HepG2 (cell line): ENCODE measurements at regions not wholly inside any gene's neighbourhood (a gene's known extent, or its start where the extent isn't known, plus 50 kb on each side); places are given as distances from the start of the nearest gene placed in this dataset.

Source experiments
- ATAC-seq: fragments of 200-7000 bp; cut with Tn5 transposase; 3 replicates; pipeline ENCODE4 v1.9.1; 2020; ENCODE audit warnings: mild to moderate bottlenecking, moderate library complexity
- BruUV-seq: library from RNA; stranded (reverse); fragments of 400-500 nt; replicated peaks from 2 replicates; lab custom pipeline; 2021; lab: Mats Ljungman, UMichigan
- CTCF ChIA-PET: fragments of 300-600 bp; formaldehyde crosslinking; extraction: SDS; loops from one replicate; lab custom pipeline; 2021; ENCODE audit warnings: low total read pairs, inconsistent platforms, low intra/inter-chr PET ratio; lab: Yijun Ruan, JAX
- POLR2A ChIA-PET: fragments of 350-600 bp; sonication (Branson Sonifier 250); formaldehyde crosslinking; loops from one replicate; lab custom pipeline; 2020; ENCODE audit warnings: antibody characterized with exemption, inconsistent platforms; lab: Yijun Ruan, JAX
- DNase-seq: peaks from one replicate; pipeline ENCODE4 v3.0.0-alpha.2; 2015; ENCODE audit warnings: low spot score
- FAIRE-seq: peaks from 3 replicates; lab custom pipeline; 2011; peaks lifted over from hg19 to GRCh38; lab: Jason Lieb, UNC
- H2AFZ ChIP-seq: one replicate; pipeline ENCODE4 v1.6.1; 2011; ENCODE audit warnings: low read length, inconsistent platforms
- H3K27ac ChIP-seq: fragments of 300-600 bp; 3 replicates; pipeline ENCODE4 v1.8.0; 2011; ENCODE audit warnings: mixed run types, mild to moderate bottlenecking, mixed read lengths, low read length, inconsistent platforms; ENCODE audit not compliant: insufficient read depth; ENCODE audit errors: extremely low read length
- H3K27me3 ChIP-seq, 2 experiments: fragments of 200-600 bp in 1 of 2; 2 replicates in 1 of 2; 3 replicates in 1 of 2; pipeline versions ENCODE4 v1.6.0 to v1.8.0; 2011; ENCODE audit warnings: low read length in 2 of 2, mild to moderate bottlenecking in 2 of 2, moderate library complexity in 2 of 2, inconsistent platforms in 1 of 2; ENCODE audit not compliant: insufficient read depth in 2 of 2, control insufficient read depth in 1 of 2
- H3K36me3 ChIP-seq, 2 experiments: fragments of 200-600 bp in 1 of 2; replicated peaks in 1 of 2; 2 replicates in 1 of 2; 3 replicates in 1 of 2; pipeline versions ENCODE4 v1.5.1 to v1.8.0; 2011; ENCODE audit warnings: low read length in 2 of 2, inconsistent platforms in 1 of 2; ENCODE audit not compliant: insufficient read depth in 2 of 2, control insufficient read depth in 1 of 2
- H3K4me1 ChIP-seq: 2 replicates; pipeline ENCODE4 v1.5.1; 2012; ENCODE audit warnings: low read length, inconsistent platforms; ENCODE audit not compliant: insufficient read depth
- H3K4me2 ChIP-seq: 2 replicates; pipeline ENCODE4 v1.6.0; 2011; ENCODE audit warnings: low read depth, low read length, inconsistent platforms
- H3K4me3 ChIP-seq, 3 experiments: fragments of 200-600 bp in 1 of 3; sonication (generic), shearing (Covaris generic) in 1 of 3; replicated peaks in 1 of 3; 2 replicates each; pipeline ENCODE4 v1.5.1; 2011 to 2016; ENCODE audit warnings: low read length in 3 of 3, inconsistent platforms in 2 of 3, low read depth in 2 of 3, mild to moderate bottlenecking in 2 of 3, control low read depth in 1 of 3, mixed read lengths in 1 of 3; ENCODE audit not compliant: insufficient read depth in 1 of 3
- H3K79me2 ChIP-seq: one replicate; pipeline ENCODE4 v1.6.1; 2011; ENCODE audit warnings: low read length, inconsistent platforms; ENCODE audit not compliant: insufficient read depth
- H3K9ac ChIP-seq: 2 replicates; pipeline ENCODE4 v1.6.0; 2011; ENCODE audit warnings: mild to moderate bottlenecking, low read depth, low read length, inconsistent platforms; ENCODE audit not compliant: insufficient read depth
- H3K9me3 ChIP-seq: 2 replicates; pipeline ENCODE4 v1.5.1; 2012; ENCODE audit warnings: mild to moderate bottlenecking, low read length
- H4K20me1 ChIP-seq: 2 replicates; pipeline ENCODE4 v1.6.0; 2011; ENCODE audit warnings: inconsistent platforms, mild to moderate bottlenecking, low read length, moderate library complexity; ENCODE audit not compliant: insufficient read depth
- ATM ChIP-seq: fragments of 450-650 bp; IDR thresholded peaks from 2 replicates; pipeline ENCODE4 v1.7.1; 2017; ENCODE audit warnings: mild to moderate bottlenecking, borderline replicate concordance
- CREBL2 ChIP-seq: sonication (generic); formaldehyde crosslinking; IDR thresholded peaks from 2 replicates; pipeline ENCODE4 v1.8.1; 2023; ENCODE audit warnings: missing genetic modification reagents, mild to moderate bottlenecking, borderline replicate concordance
- KAT8 ChIP-seq: IDR thresholded peaks from 2 replicates; pipeline ENCODE4 v1.6.1; 2016; ENCODE audit warnings: missing genetic modification reagents, missing compliant biosample characterization
- MNT ChIP-seq: fragments of 450-650 bp; IDR thresholded peaks from 2 replicates; pipeline ENCODE4 v1.6.1; 2016
- RFX1 ChIP-seq: fragments of 450-650 bp; IDR thresholded peaks from 2 replicates; pipeline ENCODE4 v1.6.1; 2017
- ZBTB1 ChIP-seq: sonication (generic); formaldehyde crosslinking; IDR thresholded peaks from 2 replicates; pipeline ENCODE4 v1.4.0; 2020; ENCODE audit warnings: missing genetic modification reagents, borderline replicate concordance
- ZNF501 ChIP-seq: sonication (generic); formaldehyde crosslinking; IDR thresholded peaks from 2 replicates; pipeline ENCODE4 v1.5.1; 2020; ENCODE audit warnings: mild to moderate bottlenecking, moderate library complexity, missing genetic modification reagents
- in situ Hi-C: cut with HindIII; loops from 2 replicates; pipeline ENCODE4 v1.10.0; 2017; ENCODE audit warnings: low pct_unique_long_range_greater_than_20kb; ENCODE audit not compliant: extremely low pct_ligation_motif_present
- intact Hi-C: fragments of 100-400 bp; cut with micrococcal nuclease; formaldehyde crosslinking; loops from one replicate; pipeline ENCODE4 v1.10.0; 2022; ENCODE audit not compliant: unreplicated experiment

GRCh38 chr9:82467436-82467835 lies 478.9 kb downstream of the SPATA31D1 start (continued):
- TF ChIP-seq MNT (no peak), ATM (no peak)

DNA sequence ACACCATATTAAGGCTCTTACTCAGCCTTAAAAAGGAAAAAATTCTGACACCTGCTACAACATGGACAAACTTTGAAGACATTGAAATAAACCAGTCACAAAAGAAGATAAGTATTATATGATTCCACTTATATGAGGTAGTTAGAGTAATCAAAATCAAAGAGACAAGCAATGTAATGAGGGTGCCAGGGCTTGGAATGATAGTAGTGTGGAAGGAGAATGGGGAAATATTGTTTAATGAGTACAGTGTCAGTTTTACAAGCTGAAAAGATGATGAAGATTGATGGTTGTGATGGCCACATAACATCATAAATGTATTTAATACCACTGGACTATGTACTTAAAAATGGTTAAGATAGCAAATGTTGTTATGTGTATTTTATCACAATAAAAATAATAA lies 485.7 kb downstream of the SPATA31D1 start:
- ChIA-PET POLR2A (no interaction called here), CTCF (no interaction called here)
- FAIRE-seq (no peak), ATAC-seq (no peak), DNase-seq (no peak)
- H3K9ac ChIP-seq: no peak overlapping the region
- TF ChIP-seq ZBTB1 (no peak), RFX1 (no peak), CREBL2 (no peak), KAT8 (no peak), ZNF501 (no peak)
- H3K36me3 ChIP-seq: no peaks in the 10 kb centered on the region
- in situ Hi-C loops: no loop called here
- no peaks in the 10 kb centered on the region for H3K79me2 ChIP-seq
- H3K9me3 ChIP-seq: no peaks in the 10 kb centered on the region
- no TSS peak for BruUV-seq
- H3K27ac ChIP-seq: no peak overlapping the region
- H3K27me3 ChIP-seq: no peaks in the 10 kb centered on the region
- H3K4me3 ChIP-seq: no peak overlapping the region
- no peak overlapping the region for H2AFZ ChIP-seq
- no peaks in the 10 kb centered on the region for H3K4me1 ChIP-seq
- no peak overlapping the region for H3K4me2 ChIP-seq
- H4K20me1 ChIP-seq: no peaks in the 10 kb centered on the region
- intact Hi-C loops: no loop called here
